Testis (tissue), 2 donors: ENCODE measurements at regions not wholly inside any gene's neighbourhood (a gene's known extent, or its start where the extent isn't known, plus 50 kb on each side); places are given as distances from the start of the nearest gene placed in this dataset.

Experiments used
- CTCF ChIP-seq, 3 experiments: fragments of 450-650 bp in 2 of 3; fragments of 200-600 bp in 1 of 3; sonication (generic) in 1 of 3; IDR thresholded peaks; one replicate each; pipeline ENCODE4 v1.5.1; 2016 to 2019; ENCODE audit warnings: antibody characterized with exemption in 3 of 3, mild to moderate bottlenecking in 2 of 3, moderate library complexity in 1 of 3
- POLR2A ChIP-seq: fragments of 450-650 bp; IDR thresholded peaks from one replicate; pipeline ENCODE4 v1.6.1; 2017; ENCODE audit warnings: antibody characterized with exemption, mild to moderate bottlenecking, moderate library complexity

- no peak for TF ChIP-seq CTCF (IDR thresholded peaks at IDR 0.05)
- TF ChIP-seq POLR2A, result no peak
Observed at GRCh38 chr5:87048156-87048555, 219.5 kb upstream of the RASA1 start.
